Body of pancreas (tissue), 4 donors: ENCODE measurements at regions not wholly inside any gene's neighbourhood (a gene's known extent, or its start where the extent isn't known, plus 50 kb on each side); places are given as distances from the start of the nearest gene placed in this dataset.

Experiments used
- ATAC-seq: fragments of 150-250 bp; one replicate; pipeline ENCODE4 v1.9.1; 2016
- DNase-seq, 4 donors: peaks; one replicate each; pipeline ENCODE4 v3.0.0-alpha.2; 2019
- H3K27ac ChIP-seq, 4 donors: fragments of 200-600 bp; sonication (generic); 1 replicate in 3 of 4; 2 replicates in 1 of 4; pipeline versions ENCODE4 v1.5.1 to v1.6.1; 2016 to 2019; ENCODE audit warnings: mild to moderate bottlenecking in 1 of 4, mixed read lengths in 1 of 4, moderate library complexity in 1 of 4
- H3K27me3 ChIP-seq, 2 donors: fragments of 200-600 bp; sonication (generic); one replicate each; pipeline ENCODE4 v1.6.0; 2016; ENCODE audit warnings: mild to moderate bottlenecking in 1 of 2
- H3K36me3 ChIP-seq, 2 donors: fragments of 200-600 bp; sonication (generic); replicated peaks in 1 of 2; 2 replicates each; pipeline ENCODE4 v1.5.1; 2016; ENCODE audit warnings: low read depth in 2 of 2; ENCODE audit not compliant: insufficient read depth in 1 of 2
- H3K4me1 ChIP-seq: fragments of 200-600 bp; sonication (generic); one replicate; pipeline ENCODE4 v1.6.0; 2016
- H3K4me3 ChIP-seq, 2 donors: fragments of 200-600 bp; sonication (generic); 1 replicate in 1 of 2; 2 replicates in 1 of 2; pipeline ENCODE4 v1.5.1; 2016 to 2019
- H3K9me3 ChIP-seq, 3 donors: fragments of 200-600 bp; sonication (generic); 1 replicate in 2 of 3; 2 replicates in 1 of 3; pipeline ENCODE4 v1.5.1; 2016
- CTCF ChIP-seq, 7 experiments: fragments of 450-650 bp in 4 of 7; fragments of 200-600 bp in 3 of 7; sonication (generic) in 3 of 7; IDR thresholded peaks; one replicate each; pipeline ENCODE4 v1.5.1; 2016 to 2019; ENCODE audit warnings: antibody characterized with exemption in 7 of 7
- POLR2A ChIP-seq, 3 donors: fragments of 450-650 bp; IDR thresholded peaks; one replicate each; pipeline ENCODE4 v1.6.1; 2016; ENCODE audit warnings: antibody characterized with exemption in 3 of 3, mild to moderate bottlenecking in 2 of 3
- WGBS, 2 donors: methylation state at CpG; one replicate each; pipeline ENCODE4 v1.1.5; 2017; 5-methylcytosine and 5-hydroxymethylcytosine counted together
- intact Hi-C: fragments of 100-400 bp; cut with DNase I; formaldehyde crosslinking; loops from one replicate; pipeline ENCODE4 v1.15.1; 2023

GRCh38 chr2:176557821-176558220 lies 288.6 kb downstream of the MTX2 start:
- Histone ChIP-seq H3K27ac (no peak overlapping the region), H3K27me3 (peaks cover 0 to 3% of the 10 kb centered on the region in 2 donors), H3K4me3 (no peak overlapping the region), H3K4me1 (peaks cover 10% of the 10 kb centered on the region), H3K36me3 (no peaks in the 10 kb centered on the region), H3K9me3 (no peaks in the 10 kb centered on the region)
- ATAC-seq (no peak), DNase-seq (no peak)
- intact Hi-C loops, result no loop called here
- TF ChIP-seq CTCF (IDR thresholded peaks at IDR 0.05), result no peak
- 61 to 69% methylated on average over 1 of the region's 1 CpG for WGBS, 2 donors

GRCh38 chr2:176558574-176559140 lies 289.4 kb downstream of the MTX2 start:
- no peak for DNase-seq
- intact Hi-C loops, result no loop called here

GRCh38 chr2:176560296-176560695 lies 291.1 kb downstream of the MTX2 start:
- no peaks in the 10 kb centered on the region for H3K4me1 ChIP-seq
- H3K27me3 ChIP-seq, result peaks cover 0 to 3% of the 10 kb centered on the region in 2 donors
- H3K36me3 ChIP-seq, result no peaks in the 10 kb centered on the region
- intact Hi-C loops, result no loop called here
- TF ChIP-seq CTCF (IDR thresholded peaks at IDR 0.05), result no peak
- TF ChIP-seq POLR2A (IDR thresholded peaks at IDR 0.05), result no peak
- ATAC-seq (no peak), DNase-seq (no peak)
- H3K27ac ChIP-seq, result no peak overlapping the region
- 18 to 75% methylated on average over 1 to 2 of the region's 2 CpGs for WGBS, 2 donors
- H3K4me3 ChIP-seq, result no peak overlapping the region
- no peaks in the 10 kb centered on the region for H3K9me3 ChIP-seq

More at GRCh38 chr2:176558574-176559140, 289.4 kb downstream of the MTX2 start:
- H3K9me3 ChIP-seq, result no peaks in the 10 kb centered on the region
- no peaks in the 10 kb centered on the region for H3K36me3 ChIP-seq
- H3K4me1 ChIP-seq, result peaks cover 7% of the 10 kb centered on the region
- no peak for TF ChIP-seq CTCF (IDR thresholded peaks at IDR 0.05)
- TF ChIP-seq POLR2A (IDR thresholded peaks at IDR 0.05), result no peak
- H3K4me3 ChIP-seq, result no peak overlapping the region
- H3K27me3 ChIP-seq, result peaks cover 0 to 3% of the 10 kb centered on the region in 2 donors
- WGBS, 2 donors, result 64 to 73% methylated on average over 4 of the region's 4 CpGs
- no peak for ATAC-seq
- no peak overlapping the region for H3K27ac ChIP-seq

- Histone ChIP-seq H3K27me3 (peaks cover 0 to 3% of the 10 kb centered on the region in 2 donors), H3K9me3 (no peaks in the 10 kb centered on the region), H3K4me1 (no peaks in the 10 kb centered on the region), H3K4me3 (no peak overlapping the region), H3K27ac (no peak overlapping the region), H3K36me3 (no peaks in the 10 kb centered on the region)
- ATAC-seq (no peak), DNase-seq (no peak)
- WGBS, 2 donors, result 18 to 24% methylated on average over 4 of the region's 4 CpGs
- no peak for TF ChIP-seq CTCF (IDR thresholded peaks at IDR 0.05)
- TF ChIP-seq POLR2A (IDR thresholded peaks at IDR 0.05), result no peak
- intact Hi-C loops, result no loop called here
These were observed 292.5 kb downstream of the MTX2 start for GRCh38 chr2:176561706-176562105.

- 51 to 52% methylated on average over 4 of the region's 4 CpGs for WGBS, 2 donors
- DNase-seq, result no peak
- H3K4me1 ChIP-seq, result no peaks in the 10 kb centered on the region
- no peak for TF ChIP-seq POLR2A (IDR thresholded peaks at IDR 0.05)
- TF ChIP-seq CTCF (IDR thresholded peaks at IDR 0.05), result no peak
- intact Hi-C loops, result no loop called here
- H3K27ac ChIP-seq, result no peak overlapping the region
- H3K9me3 ChIP-seq, result no peaks in the 10 kb centered on the region
- peaks cover 0 to 1% of the 10 kb centered on the region in 2 donors for H3K27me3 ChIP-seq
- H3K4me3 ChIP-seq, result no peak overlapping the region
- H3K36me3 ChIP-seq, result no peaks in the 10 kb centered on the region
- ATAC-seq, result no peak
These were observed 293.3 kb downstream of the MTX2 start for GRCh38 chr2:176562359-176563078.
